HCT116 (cell line): ENCODE measurements at regions not wholly inside any gene's neighbourhood (a gene's known extent, or its start where the extent isn't known, plus 50 kb on each side); places are given as distances from the start of the nearest gene placed in this dataset.

Experiments
- ATAC-seq: fragments of 200-7000 bp; cut with Tn5 transposase; 2 replicates; pipeline ENCODE4 v1.9.1; 2020; ENCODE audit warnings: mild to moderate bottlenecking, moderate library complexity
- BruUV-seq: library from RNA; stranded (reverse); fragments of 400-500 nt; replicated peaks from 2 replicates; lab custom pipeline; 2021; lab: Mats Ljungman, UMichigan
- CTCF ChIA-PET: fragments of 300-600 bp; sonication (Branson Sonifier 250); formaldehyde crosslinking; loops from one replicate; lab custom pipeline; 2021; ENCODE audit warnings: antibody characterized with exemption; lab: Charles Lee
- POLR2A ChIA-PET: fragments of 300-600, 350-600 bp; sonication (Branson Sonifier 250); formaldehyde crosslinking; loops from one replicate; lab custom pipeline; 2021; ENCODE audit warnings: antibody characterized with exemption; lab: Charles Lee
- RAD21 ChIA-PET, 2 experiments: fragments of 300-600 bp; sonication (Branson Sonifier 250); formaldehyde crosslinking; loops; one replicate each; lab custom pipeline; 2023; ENCODE audit warnings: low total read pairs in 2 of 2; ENCODE audit not compliant: uncharacterized antibody in 2 of 2, unreplicated experiment in 2 of 2, low non-redundant PET in 1 of 2; lab: Charles Lee
- DNase-seq: peaks from one replicate; pipeline ENCODE4 v3.0.0-alpha.2; 2010; ENCODE audit warnings: low read depth, low spot score
- H2AFZ ChIP-seq: fragments of 200-600 bp; shearing (Covaris generic), sonication (generic); 2 replicates; pipeline ENCODE4 v1.6.1; 2017; ENCODE audit warnings: low read depth, mixed run types, mixed read lengths, antibody characterized with exemption, low read length; ENCODE audit not compliant: poor library complexity, severe bottlenecking
- H3K27ac ChIP-seq: 2 replicates; pipeline ENCODE4 v1.5.1; 2012; ENCODE audit warnings: low read depth, low read length
- H3K27me3 ChIP-seq: fragments of 200-600 bp; sonication (generic); 2 replicates; pipeline ENCODE4 v1.6.1; 2016; ENCODE audit warnings: mixed run types, low read length, mixed read lengths; ENCODE audit not compliant: insufficient read depth
- H3K36me3 ChIP-seq, 2 experiments: fragments of 200-500 bp in 1 of 2; fragments of 200-600 bp in 1 of 2; sonication (Bioruptor generic) in 1 of 2; sonication (generic) in 1 of 2; 2 replicates each; pipeline versions ENCODE4 v1.5.1 to v1.6.1; 2014 to 2016; ENCODE audit warnings: low read length in 2 of 2, inconsistent platforms in 1 of 2, mixed read lengths in 1 of 2, mixed run types in 1 of 2; ENCODE audit not compliant: insufficient read depth in 2 of 2, control insufficient read depth in 1 of 2
- H3K4me1 ChIP-seq, 2 experiments: fragments of 200-600 bp in 1 of 2; sonication (generic) in 1 of 2; 2 replicates each; pipeline versions ENCODE4 v1.5.1 to v1.6.1; 2012 to 2017; ENCODE audit warnings: low read length in 2 of 2, inconsistent platforms in 1 of 2, mild to moderate bottlenecking in 1 of 2, mixed read lengths in 1 of 2, mixed run types in 1 of 2, moderate library complexity in 1 of 2; ENCODE audit not compliant: insufficient read depth in 2 of 2, control insufficient read depth in 1 of 2
- H3K4me2 ChIP-seq: fragments of 200-600 bp; sonication (generic); 2 replicates; pipeline ENCODE4 v1.6.1; 2017; ENCODE audit warnings: mixed run types, low read length, mixed read lengths
- H3K4me3 ChIP-seq, 2 experiments: fragments of 200-600 bp in 1 of 2; sonication (generic) in 1 of 2; replicated peaks in 1 of 2; 2 replicates each; pipeline ENCODE4 v1.5.1; 2011 to 2016; ENCODE audit warnings: low read length in 2 of 2, control low read depth in 1 of 2, low read depth in 1 of 2, mild to moderate bottlenecking in 1 of 2, mixed read lengths in 1 of 2, mixed run types in 1 of 2
- H3K79me2 ChIP-seq: fragments of 200-600 bp; sonication (generic); 2 replicates; pipeline ENCODE4 v1.6.1; 2017; ENCODE audit warnings: mild to moderate bottlenecking, mixed run types, low read length, moderate library complexity, mixed read lengths; ENCODE audit not compliant: insufficient read depth
- H3K9ac ChIP-seq: fragments of 200-600 bp; sonication (generic); 2 replicates; pipeline ENCODE4 v1.6.1; 2016; ENCODE audit warnings: low read length, mixed read lengths
- H3K9me2 ChIP-seq: fragments of 200-600 bp; sonication (generic), shearing (Covaris generic); 2 replicates; pipeline ENCODE4 v1.6.1; 2017; ENCODE audit warnings: mixed run types, mild to moderate bottlenecking, moderate library complexity; ENCODE audit not compliant: insufficient read depth
- H3K9me3 ChIP-seq, 2 experiments: fragments of 200-500 bp in 1 of 2; fragments of 200-600 bp in 1 of 2; sonication (Bioruptor generic) in 1 of 2; sonication (generic) in 1 of 2; 2 replicates each; pipeline ENCODE4 v1.6.1; 2014 to 2017; ENCODE audit warnings: low read length in 2 of 2, mixed read lengths in 2 of 2, inconsistent platforms in 1 of 2, low read depth in 1 of 2, mild to moderate bottlenecking in 1 of 2, mixed run types in 1 of 2, moderate library complexity in 1 of 2; ENCODE audit not compliant: control insufficient read depth in 1 of 2, insufficient read depth in 1 of 2
- H4K20me1 ChIP-seq: fragments of 200-600 bp; sonication (generic), shearing (Covaris generic); 2 replicates; pipeline ENCODE4 v1.6.1; 2017; ENCODE audit warnings: mixed run types, mild to moderate bottlenecking, moderate library complexity; ENCODE audit not compliant: insufficient read depth
- JUND ChIP-seq: IDR thresholded peaks from 2 replicates; pipeline ENCODE4 v1.6.1; 2012
- RAD21 ChIP-seq: IDR thresholded peaks from 2 replicates; pipeline ENCODE4 v1.6.1; 2012; ENCODE audit warnings: low read depth, mild to moderate bottlenecking
- intact Hi-C: fragments of 100-400 bp; cut with micrococcal nuclease; formaldehyde crosslinking; loops from 2 replicates; pipeline ENCODE4 v1.10.0; 2022
- TF ChIP-seq, protein P1 (sequence below): IDR thresholded peaks from 2 replicates; pipeline ENCODE4 v1.6.1; 2012; ENCODE audit warnings: low read depth
- TF ChIP-seq, protein P2 (sequence below), 3 experiments: fragments of 200-600 bp in 1 of 3; sonication (generic) in 1 of 3; IDR thresholded peaks in 2 of 3; conservative IDR thresholded peaks in 1 of 3; 2 replicates each; pipeline ENCODE4 v1.5.1; 2012 to 2017; ENCODE audit warnings: low read depth in 2 of 3, low read length in 2 of 3, antibody characterized with exemption in 1 of 3, borderline replicate concordance in 1 of 3, control low read depth in 1 of 3, mild to moderate bottlenecking in 1 of 3, mixed read lengths in 1 of 3, mixed run types in 1 of 3, moderate library complexity in 1 of 3; ENCODE audit not compliant: insufficient read depth in 1 of 3

DNA sequence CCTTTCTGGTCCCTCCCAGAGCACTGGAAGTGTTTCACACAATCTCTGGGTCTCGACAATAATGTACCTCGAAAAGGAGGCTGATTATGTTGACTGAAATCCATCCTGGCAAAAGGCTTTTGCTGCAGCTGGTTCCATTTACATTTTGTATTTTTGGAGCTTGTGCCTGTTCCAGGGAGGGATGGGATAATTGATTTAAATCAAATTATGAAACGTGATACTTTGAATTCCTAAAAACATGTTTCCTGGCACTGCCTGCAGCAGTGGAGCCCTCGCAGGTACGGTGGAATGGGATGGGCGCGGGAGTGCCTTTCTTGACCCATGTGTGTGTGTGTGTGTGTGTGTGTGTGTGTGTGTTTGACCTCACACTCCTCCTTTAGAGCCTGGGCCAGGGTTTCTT lies 455.5 kb upstream of the MEIS1 start (continued):
- TF ChIP-seq, protein P1, sequence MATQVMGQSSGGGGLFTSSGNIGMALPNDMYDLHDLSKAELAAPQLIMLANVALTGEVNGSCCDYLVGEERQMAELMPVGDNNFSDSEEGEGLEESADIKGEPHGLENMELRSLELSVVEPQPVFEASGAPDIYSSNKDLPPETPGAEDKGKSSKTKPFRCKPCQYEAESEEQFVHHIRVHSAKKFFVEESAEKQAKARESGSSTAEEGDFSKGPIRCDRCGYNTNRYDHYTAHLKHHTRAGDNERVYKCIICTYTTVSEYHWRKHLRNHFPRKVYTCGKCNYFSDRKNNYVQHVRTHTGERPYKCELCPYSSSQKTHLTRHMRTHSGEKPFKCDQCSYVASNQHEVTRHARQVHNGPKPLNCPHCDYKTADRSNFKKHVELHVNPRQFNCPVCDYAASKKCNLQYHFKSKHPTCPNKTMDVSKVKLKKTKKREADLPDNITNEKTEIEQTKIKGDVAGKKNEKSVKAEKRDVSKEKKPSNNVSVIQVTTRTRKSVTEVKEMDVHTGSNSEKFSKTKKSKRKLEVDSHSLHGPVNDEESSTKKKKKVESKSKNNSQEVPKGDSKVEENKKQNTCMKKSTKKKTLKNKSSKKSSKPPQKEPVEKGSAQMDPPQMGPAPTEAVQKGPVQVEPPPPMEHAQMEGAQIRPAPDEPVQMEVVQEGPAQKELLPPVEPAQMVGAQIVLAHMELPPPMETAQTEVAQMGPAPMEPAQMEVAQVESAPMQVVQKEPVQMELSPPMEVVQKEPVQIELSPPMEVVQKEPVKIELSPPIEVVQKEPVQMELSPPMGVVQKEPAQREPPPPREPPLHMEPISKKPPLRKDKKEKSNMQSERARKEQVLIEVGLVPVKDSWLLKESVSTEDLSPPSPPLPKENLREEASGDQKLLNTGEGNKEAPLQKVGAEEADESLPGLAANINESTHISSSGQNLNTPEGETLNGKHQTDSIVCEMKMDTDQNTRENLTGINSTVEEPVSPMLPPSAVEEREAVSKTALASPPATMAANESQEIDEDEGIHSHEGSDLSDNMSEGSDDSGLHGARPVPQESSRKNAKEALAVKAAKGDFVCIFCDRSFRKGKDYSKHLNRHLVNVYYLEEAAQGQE = no peak
- TF ChIP-seq, protein P2, sequence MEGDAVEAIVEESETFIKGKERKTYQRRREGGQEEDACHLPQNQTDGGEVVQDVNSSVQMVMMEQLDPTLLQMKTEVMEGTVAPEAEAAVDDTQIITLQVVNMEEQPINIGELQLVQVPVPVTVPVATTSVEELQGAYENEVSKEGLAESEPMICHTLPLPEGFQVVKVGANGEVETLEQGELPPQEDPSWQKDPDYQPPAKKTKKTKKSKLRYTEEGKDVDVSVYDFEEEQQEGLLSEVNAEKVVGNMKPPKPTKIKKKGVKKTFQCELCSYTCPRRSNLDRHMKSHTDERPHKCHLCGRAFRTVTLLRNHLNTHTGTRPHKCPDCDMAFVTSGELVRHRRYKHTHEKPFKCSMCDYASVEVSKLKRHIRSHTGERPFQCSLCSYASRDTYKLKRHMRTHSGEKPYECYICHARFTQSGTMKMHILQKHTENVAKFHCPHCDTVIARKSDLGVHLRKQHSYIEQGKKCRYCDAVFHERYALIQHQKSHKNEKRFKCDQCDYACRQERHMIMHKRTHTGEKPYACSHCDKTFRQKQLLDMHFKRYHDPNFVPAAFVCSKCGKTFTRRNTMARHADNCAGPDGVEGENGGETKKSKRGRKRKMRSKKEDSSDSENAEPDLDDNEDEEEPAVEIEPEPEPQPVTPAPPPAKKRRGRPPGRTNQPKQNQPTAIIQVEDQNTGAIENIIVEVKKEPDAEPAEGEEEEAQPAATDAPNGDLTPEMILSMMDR (IDR thresholded peaks at IDR 0.05 in 2 of 3, conservative IDR thresholded peaks at IDR 0.05 in 1 of 3; ENCODE audit: borderline replicate concordance in 1 of 3, insufficient read depth in 1 of 3, low read depth in 2 of 3, low read length in 2 of 3) = no peak

DNA sequence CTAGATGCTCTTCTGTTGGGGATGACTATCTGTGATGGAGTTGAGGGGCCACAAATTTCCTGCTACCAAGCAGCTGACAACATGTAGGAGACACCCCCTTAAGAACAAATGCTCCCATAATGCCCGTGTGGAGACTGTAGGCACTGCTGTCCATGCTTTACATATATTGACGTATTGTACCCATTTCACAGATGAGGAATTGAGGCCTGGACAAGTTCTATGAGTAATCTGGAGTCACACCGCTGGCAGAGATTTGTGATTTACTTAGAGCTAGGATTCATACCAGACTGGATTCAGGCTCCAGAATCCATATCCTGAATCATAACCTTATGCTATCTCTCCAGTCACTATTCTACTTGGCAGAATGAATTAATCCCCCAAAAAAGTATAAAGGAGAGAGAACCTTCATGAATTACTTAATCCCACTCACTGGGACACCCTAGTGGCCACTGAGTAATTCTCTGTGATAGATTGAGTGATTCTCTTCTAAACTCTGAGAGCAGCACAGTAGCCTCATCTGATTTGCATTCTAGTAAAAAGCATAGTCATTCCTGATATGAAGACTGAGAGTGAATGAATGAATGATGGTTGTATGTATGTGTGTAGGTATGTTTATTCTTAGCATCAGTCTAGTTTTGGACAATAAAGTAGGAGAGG lies 460.7 kb upstream of the MEIS1 start:
- no peaks in the 10 kb centered on the region for H3K79me2 ChIP-seq
- H3K27me3 ChIP-seq = 0 out of 2 replicates have a peak, but pooled peaks cover 6% of the 10 kb centered on the region
- no peak overlapping the region for H3K9ac ChIP-seq
- intact Hi-C loops = no loop called here
- no TSS peak for BruUV-seq
- H3K36me3 ChIP-seq = no peaks in the 10 kb centered on the region
- no peak overlapping the region for H3K4me3 ChIP-seq
- H2AFZ ChIP-seq = no peak overlapping the region
- POLR2A ChIA-PET = no interaction called here
- TF ChIP-seq, protein P2 (IDR thresholded peaks at IDR 0.05 in 2 of 3, conservative IDR thresholded peaks at IDR 0.05 in 1 of 3; ENCODE audit: borderline replicate concordance in 1 of 3, insufficient read depth in 1 of 3, low read depth in 2 of 3, low read length in 2 of 3) = peak in 2 of 3 experiments; percentile 19 to 54; a peak in 3 of 6 replicates
- TF ChIP-seq RAD21 = peak; percentile 9; the same call in 1 of the 2 replicates
- TF ChIP-seq JUND = no peak
- RAD21 ChIA-PET = no interaction called here
- no peak for DNase-seq
- H3K27ac ChIP-seq = no peak overlapping the region
- H4K20me1 ChIP-seq = no peaks in the 10 kb centered on the region; the same call in 1 of the 2 replicates
- H3K4me1 ChIP-seq = no peaks in the 10 kb centered on the region
- ATAC-seq = peak; percentile 50; the same call in 1 of the 2 replicates
- CTCF ChIA-PET = no interaction called here
- no peak overlapping the region for H3K4me2 ChIP-seq
- no peaks in the 10 kb centered on the region for H3K9me2 ChIP-seq
- H3K9me3 ChIP-seq = no peaks in the 10 kb centered on the region
